NOMO-1 (cell line): ENCODE measurements at regions not wholly inside any gene's neighbourhood (a gene's known extent, or its start where the extent isn't known, plus 50 kb on each side); places are given as distances from the start of the nearest gene placed in this dataset.
A peak's percentile ranks its signal among the peaks of the same experiment; 100 is the strongest.

Experiments
- DNase-seq, 2 experiments: peaks; one replicate each; lab custom pipeline; 2025; ENCODE audit not compliant: unreplicated experiment in 2 of 2; lab: John Stamatoyannopoulos, UW

GRCh38 chr12:58513301-58513834, 406.9 kb downstream of the LRIG3 start:
- no peak for DNase-seq

- DNase-seq: no peak
These were observed 406.5 kb downstream of the LRIG3 start for GRCh38 chr12:58513852-58514251.

- DNase-seq: no peak
These were observed 400.5 kb downstream of the LRIG3 start for GRCh38 chr12:58519839-58520238.

GRCh38 chr12:58521152-58521551, 399.2 kb downstream of the LRIG3 start:
- DNase-seq: no peak

GRCh38 chr12:58521796-58522195, 398.5 kb downstream of the LRIG3 start:
- DNase-seq: no peak

GRCh38 chr12:58523360-58523759, 396.9 kb downstream of the LRIG3 start:
- no peak for DNase-seq

- no peak for DNase-seq
These were observed 392.0 kb downstream of the LRIG3 start for GRCh38 chr12:58528271-58528670.

GRCh38 chr12:58529114-58529665, 391.1 kb downstream of the LRIG3 start:
- no peak for DNase-seq

GRCh38 chr12:58529897-58530741, 390.2 kb downstream of the LRIG3 start:
- no peak for DNase-seq

- DNase-seq: no peak
These were observed 389.6 kb downstream of the LRIG3 start for GRCh38 chr12:58530742-58531062.

GRCh38 chr12:58532855-58533608, 387.3 kb downstream of the LRIG3 start:
- DNase-seq: no peak

- no peak for DNase-seq
These were observed 386.7 kb downstream of the LRIG3 start for GRCh38 chr12:58533652-58534051.

GRCh38 chr12:58537278-58537677, 383.0 kb downstream of the LRIG3 start:
- no peak for DNase-seq

GRCh38 chr12:58539295-58539694, 381.0 kb downstream of the LRIG3 start:
- no peak for DNase-seq

GRCh38 chr12:58540480-58541299, 379.6 kb downstream of the LRIG3 start:
- DNase-seq: peak; percentile 22 to 24

GRCh38 chr12:58541300-58541690, 379.0 kb downstream of the LRIG3 start:
- no peak for DNase-seq

GRCh38 chr12:58544281-58544680, 376.0 kb downstream of the LRIG3 start:
- DNase-seq: no peak

GRCh38 chr12:58547217-58547616, 373.1 kb downstream of the LRIG3 start:
- no peak for DNase-seq

- no peak for DNase-seq
These were observed 371.5 kb downstream of the LRIG3 start for GRCh38 chr12:58548801-58549200.

- no peak for DNase-seq
These were observed 365.7 kb downstream of the LRIG3 start for GRCh38 chr12:58554522-58555157.
